ENCODE measurements at regions not wholly inside any gene's neighbourhood (a gene's known extent, or its start where the extent isn't known, plus 50 kb on each side); places are given as distances from the start of the nearest gene placed in this dataset.

- no peak overlapping the region for H3K4me3 ChIP-seq (ENCODE audit: low read depth, low read length)
- TF ChIP-seq CTCF (conservative IDR thresholded peaks at IDR 0.05; ENCODE audit: low read depth, low read length), result no peak
- DNase-seq (ENCODE audit: low read depth), result peak; percentile 67
Observed at GRCh38 chr1:9476790-9477463, 62.3 kb upstream of the SLC25A33 start.

GRCh38 chr1:9477535-9477934, 61.7 kb upstream of the SLC25A33 start:
- DNase-seq (ENCODE audit: low read depth), result no peak
- TF ChIP-seq CTCF (conservative IDR thresholded peaks at IDR 0.05; ENCODE audit: low read depth, low read length), result no peak
- H3K4me3 ChIP-seq (ENCODE audit: low read depth, low read length), result no peak overlapping the region

GRCh38 chr1:9478021-9478420, 61.2 kb upstream of the SLC25A33 start:
- TF ChIP-seq CTCF (conservative IDR thresholded peaks at IDR 0.05; ENCODE audit: low read depth, low read length), result no peak
- DNase-seq (ENCODE audit: low read depth), result no peak
- no peak overlapping the region for H3K4me3 ChIP-seq (ENCODE audit: low read depth, low read length)

GRCh38 chr1:9481048-9481447, 58.2 kb upstream of the SLC25A33 start:
- H3K4me3 ChIP-seq (ENCODE audit: low read depth, low read length), result no peak overlapping the region
- DNase-seq (ENCODE audit: low read depth), result no peak
- no peak for TF ChIP-seq CTCF (conservative IDR thresholded peaks at IDR 0.05; ENCODE audit: low read depth, low read length)

GRCh38 chr1:9482403-9482802, 56.9 kb upstream of the SLC25A33 start:
- no peak for DNase-seq (ENCODE audit: low read depth)
- no peak for TF ChIP-seq CTCF (conservative IDR thresholded peaks at IDR 0.05; ENCODE audit: low read depth, low read length)
- H3K4me3 ChIP-seq (ENCODE audit: low read depth, low read length), result no peak overlapping the region

- H3K4me3 ChIP-seq (ENCODE audit: low read depth, low read length), result no peak overlapping the region
- no peak for TF ChIP-seq CTCF (conservative IDR thresholded peaks at IDR 0.05; ENCODE audit: low read depth, low read length)
- DNase-seq (ENCODE audit: low read depth), result no peak
Observed at GRCh38 chr1:9482816-9483572, 56.3 kb upstream of the SLC25A33 start.
